Kidney capillary endothelial cell (primary cell): ENCODE measurements at regions not wholly inside any gene's neighbourhood (a gene's known extent, or its start where the extent isn't known, plus 50 kb on each side); places are given as distances from the start of the nearest gene placed in this dataset.
A peak's percentile ranks its signal among the peaks of the same experiment; 100 is the strongest.
"Not testable (repeated sequence)": the region's sequence is repeated elsewhere in the genome, so short reads cannot be mapped to it uniquely, and the experiment has no call there.

Experiments used
- DNase-seq: peaks from one replicate; pipeline ENCODE4 v3.0.0-alpha.2; 2018; ENCODE audit warnings: low spot score

DNA sequence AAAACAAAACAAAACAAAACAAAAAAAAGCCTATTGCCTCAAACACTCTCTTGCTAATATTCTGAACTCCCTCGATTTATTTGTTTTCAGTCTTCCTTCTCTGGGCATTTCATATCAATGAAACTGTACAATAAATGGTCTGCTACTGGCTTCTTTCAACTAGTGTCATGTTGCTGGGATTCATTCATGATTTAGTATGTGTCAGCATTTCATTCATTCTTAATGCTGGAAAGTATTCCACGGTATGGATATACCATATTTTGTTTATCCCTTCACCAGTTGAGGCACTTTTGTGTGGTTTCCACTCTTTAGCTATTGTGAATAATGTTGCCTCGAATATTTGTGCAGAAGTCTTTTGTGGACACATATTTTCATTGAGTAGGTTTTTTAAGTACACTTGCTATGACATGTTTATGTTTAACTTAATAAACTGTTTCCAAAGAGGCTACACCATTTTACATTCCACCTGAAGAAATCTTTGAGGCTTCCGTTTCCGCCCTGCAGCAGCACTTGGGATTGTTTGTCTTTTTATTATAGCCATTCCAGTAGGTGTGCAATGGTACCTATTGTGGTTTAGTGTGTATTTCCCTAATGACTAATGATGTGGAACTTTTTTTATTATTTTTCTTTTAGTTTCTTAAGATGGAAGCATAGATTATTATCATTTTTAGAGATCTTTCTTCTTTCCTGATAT, 543.6 kb upstream of the SOX11 start:
- DNase-seq, result no peak

- no peak for DNase-seq
Observed at GRCh38 chr2:5150871-5151270, 541.3 kb upstream of the SOX11 start.

GRCh38 chr2:5164776-5165525, 527.2 kb upstream of the SOX11 start:
- DNase-seq, result peak; percentile 84

DNA sequence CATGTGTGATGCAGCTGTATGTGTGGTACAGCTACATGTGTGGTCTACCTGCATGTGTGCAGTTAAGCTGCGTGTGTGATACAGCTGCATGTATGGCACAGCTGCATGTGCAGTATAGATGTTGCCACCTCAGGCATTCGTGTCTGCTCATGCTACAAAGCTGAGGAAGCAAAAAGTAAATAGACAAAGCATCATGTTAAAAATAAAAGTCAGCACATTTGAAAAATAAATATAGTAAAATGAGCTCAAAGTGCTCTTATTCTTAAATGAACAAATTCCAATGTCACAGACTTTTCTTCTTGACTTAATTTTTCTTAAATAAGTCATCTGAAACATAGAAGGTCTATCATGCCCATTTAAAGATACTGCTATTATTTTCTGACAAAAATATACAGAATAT, 519.3 kb upstream of the SOX11 start:
- DNase-seq, result no peak

- DNase-seq, result no peak
Observed at GRCh38 chr2:5173876-5174535, 518.2 kb upstream of the SOX11 start.

GRCh38 chr2:5175231-5175630, 517.0 kb upstream of the SOX11 start:
- DNase-seq, result no peak

DNA sequence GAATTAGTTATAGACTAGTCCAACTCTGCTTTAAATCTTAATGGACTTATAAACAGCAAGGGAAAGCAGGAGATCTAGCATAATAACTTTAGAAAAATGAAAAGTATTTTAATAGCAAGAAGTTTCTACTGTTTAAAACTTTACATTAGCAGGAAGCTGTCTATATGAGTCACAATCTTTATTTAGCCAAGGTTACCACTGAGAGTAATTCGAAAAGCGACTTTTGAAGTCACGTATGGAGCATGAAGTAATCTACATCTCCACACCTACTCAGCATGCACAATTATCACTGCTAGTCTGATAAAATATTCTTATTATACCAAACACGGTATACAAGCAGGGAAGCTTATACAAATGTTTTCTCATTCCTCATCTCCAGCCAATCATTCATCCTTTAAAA, 515.4 kb upstream of the SOX11 start:
- DNase-seq, result no peak

- no peak for DNase-seq
Observed at GRCh38 chr2:5183031-5183430, 509.2 kb upstream of the SOX11 start.

GRCh38 chr2:5187283-5187682, 504.9 kb upstream of the SOX11 start:
- no peak for DNase-seq

GRCh38 chr2:5188636-5189035, 503.5 kb upstream of the SOX11 start:
- DNase-seq, result peak; percentile 69

GRCh38 chr2:5190023-5190422, 502.2 kb upstream of the SOX11 start:
- DNase-seq, result no peak

- no peak for DNase-seq
Observed at GRCh38 chr2:5195636-5196035, 496.5 kb upstream of the SOX11 start.

GRCh38 chr2:5203134-5203755, 488.9 kb upstream of the SOX11 start:
- DNase-seq, result no peak

DNA sequence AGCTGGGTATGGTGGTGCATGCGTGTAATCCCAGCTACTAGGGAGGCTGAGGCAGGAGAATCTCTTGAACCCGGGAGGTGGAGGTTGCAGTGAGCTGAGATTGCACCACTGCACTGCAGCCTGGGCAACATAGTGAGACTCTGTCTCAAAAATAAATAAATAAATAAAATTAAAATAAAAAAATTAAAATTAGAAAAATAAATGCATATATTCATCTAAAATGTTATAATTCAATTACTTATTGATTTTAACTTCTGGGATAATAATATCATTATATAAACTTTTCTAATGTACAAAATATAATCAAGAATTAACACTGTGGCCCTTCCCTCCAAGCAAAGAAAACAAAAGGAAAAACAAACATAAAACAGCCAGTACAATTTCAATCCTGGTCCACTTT, 485.4 kb upstream of the SOX11 start:
- DNase-seq, result not testable (repeated sequence)

DNA sequence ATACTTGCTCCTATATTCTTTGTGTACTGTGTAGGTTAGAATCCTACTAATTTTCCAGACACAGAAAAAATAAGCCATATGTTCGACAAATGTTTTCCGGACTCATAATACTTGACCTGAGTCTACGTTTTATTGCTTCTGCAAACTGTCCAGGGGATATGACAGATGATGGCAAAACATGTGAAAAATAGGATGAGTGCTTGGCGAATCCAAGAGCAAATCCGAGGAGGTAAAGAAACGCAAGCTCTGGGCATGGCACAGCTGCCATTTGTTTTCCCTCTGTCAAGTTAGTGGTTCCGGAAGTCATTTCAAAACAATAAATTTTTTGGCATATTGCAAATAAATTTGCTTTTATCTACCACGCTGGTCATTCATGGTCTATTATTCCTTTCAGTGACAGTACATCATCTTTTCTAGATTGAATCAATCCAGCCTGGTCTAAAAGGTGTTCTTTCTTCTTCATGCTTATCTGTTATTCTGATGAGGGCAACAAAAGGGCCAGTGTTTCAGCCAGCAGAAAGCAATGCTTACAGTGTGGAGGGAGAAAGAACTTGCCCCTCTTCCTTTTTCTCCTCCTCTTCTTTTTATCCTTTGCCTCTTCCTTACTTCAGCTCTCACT, 476.1 kb upstream of the SOX11 start:
- DNase-seq, result no peak

GRCh38 chr2:5227062-5227699, 465.0 kb upstream of the SOX11 start:
- DNase-seq, result no peak

DNA sequence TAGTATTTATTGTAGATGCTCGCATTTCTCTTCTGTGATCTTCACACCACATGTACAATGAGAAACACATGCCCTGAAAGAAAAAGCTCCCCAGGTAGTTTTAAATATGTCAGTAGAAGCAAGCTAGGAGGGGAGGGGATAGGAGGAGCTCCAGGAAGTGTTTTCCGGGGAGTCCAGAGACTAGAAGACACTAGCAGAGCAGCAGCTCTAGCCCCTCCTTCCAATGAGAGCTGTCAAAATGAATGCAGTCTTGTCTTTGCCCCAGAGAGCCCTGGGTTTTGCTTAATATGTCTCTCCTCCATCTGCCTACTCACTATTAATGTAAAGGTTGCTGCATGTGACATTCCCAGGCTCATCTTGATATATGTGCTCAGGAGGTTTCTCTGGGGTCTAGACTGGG, 462.6 kb upstream of the SOX11 start:
- DNase-seq, result no peak

DNA sequence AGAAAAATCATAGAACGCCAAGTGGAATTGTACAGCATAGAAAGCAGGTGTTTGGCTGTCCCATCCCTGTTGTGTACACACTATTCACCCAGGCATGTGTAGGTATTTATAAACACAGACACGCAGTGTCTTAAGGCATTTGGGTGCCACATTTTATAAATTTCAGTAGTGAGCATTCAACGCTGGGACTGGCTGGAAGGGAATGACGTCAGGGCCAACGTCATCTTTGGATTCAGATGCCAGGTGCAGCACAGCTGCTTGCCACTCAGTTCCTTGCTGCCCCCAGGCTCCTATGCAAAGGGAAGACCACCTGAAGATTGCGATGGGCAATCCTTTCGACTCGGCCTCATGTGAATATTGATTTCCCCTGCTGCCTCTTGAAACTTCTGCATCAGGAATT, 461.7 kb upstream of the SOX11 start:
- no peak for DNase-seq

GRCh38 chr2:5230855-5231254, 461.3 kb upstream of the SOX11 start:
- no peak for DNase-seq

DNA sequence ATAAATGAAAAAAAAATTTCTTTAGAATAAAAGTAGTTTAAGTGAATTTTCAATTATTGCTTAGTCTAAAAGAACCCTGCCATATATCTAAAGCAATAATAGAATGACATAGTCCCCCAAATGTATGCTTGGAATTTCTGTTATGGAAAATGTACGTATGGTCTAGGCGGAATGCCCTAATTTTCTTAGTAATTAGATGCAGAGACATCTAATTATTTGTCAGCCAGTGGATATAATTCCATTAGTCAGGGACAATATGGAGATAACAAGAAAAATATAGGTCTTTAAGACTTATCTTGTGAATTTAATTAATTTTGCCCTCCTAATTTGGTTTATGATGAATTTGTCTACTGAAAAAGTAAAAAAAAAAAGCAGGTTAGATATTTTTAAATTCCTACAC, 460.9 kb upstream of the SOX11 start:
- no peak for DNase-seq

- DNase-seq, result no peak
Observed at GRCh38 chr2:5234563-5234962, 457.6 kb upstream of the SOX11 start.

GRCh38 chr2:5235701-5236100, 456.5 kb upstream of the SOX11 start:
- DNase-seq, result no peak
